ENCODE measurements at regions not wholly inside any gene's neighbourhood (a gene's known extent, or its start where the extent isn't known, plus 50 kb on each side); places are given as distances from the start of the nearest gene placed in this dataset.

GRCh38 chr3:81938681-81939080 lies 177.2 kb upstream of the GBE1 start:
- no peaks in the 10 kb centered on the region for H3K36me3 Mint-ChIP-seq (ENCODE audit: low read depth, unreplicated experiment)
- TF ChIP-seq CTCF (IDR thresholded peaks at IDR 0.05; ENCODE audit: unreplicated experiment): no peak
- H3K27ac Mint-ChIP-seq (ENCODE audit: unreplicated experiment): no peak overlapping the region
- no peaks in the 10 kb centered on the region for H3K27me3 Mint-ChIP-seq (ENCODE audit: unreplicated experiment)
- DNase-seq (ENCODE audit: low spot score): no peak
- H3K9me3 Mint-ChIP-seq (ENCODE audit: unreplicated experiment): no peaks in the 10 kb centered on the region
- H3K4me1 Mint-ChIP-seq (ENCODE audit: unreplicated experiment): peaks cover 4% of the 10 kb centered on the region
- H3K4me3 Mint-ChIP-seq (ENCODE audit: unreplicated experiment): no peak overlapping the region

- Mint-ChIP-seq H3K36me3 (ENCODE audit: low read depth, unreplicated experiment) (no peaks in the 10 kb centered on the region), H3K9me3 (ENCODE audit: unreplicated experiment) (no peaks in the 10 kb centered on the region), H3K4me3 (ENCODE audit: unreplicated experiment) (no peak overlapping the region), H3K4me1 (ENCODE audit: unreplicated experiment) (peaks cover 4% of the 10 kb centered on the region), H3K27me3 (ENCODE audit: unreplicated experiment) (no peaks in the 10 kb centered on the region), H3K27ac (ENCODE audit: unreplicated experiment) (no peak overlapping the region)
- no peak for TF ChIP-seq CTCF (IDR thresholded peaks at IDR 0.05; ENCODE audit: unreplicated experiment)
- no peak for DNase-seq (ENCODE audit: low spot score)
These were observed 175.4 kb upstream of the GBE1 start for GRCh38 chr3:81936817-81937216.

- Mint-ChIP-seq H3K36me3 (ENCODE audit: low read depth, unreplicated experiment) (no peaks in the 10 kb centered on the region), H3K27me3 (ENCODE audit: unreplicated experiment) (no peaks in the 10 kb centered on the region)
These were observed 171.2 kb upstream of the GBE1 start for GRCh38 chr3:81932681-81933080.

GRCh38 chr3:81931265-81932251 lies 170.1 kb upstream of the GBE1 start:
- Mint-ChIP-seq H3K4me1 (ENCODE audit: unreplicated experiment) (no peaks in the 10 kb centered on the region), H3K4me3 (ENCODE audit: unreplicated experiment) (no peak overlapping the region), H3K9me3 (ENCODE audit: unreplicated experiment) (no peaks in the 10 kb centered on the region), H3K27ac (ENCODE audit: unreplicated experiment) (no peak overlapping the region), H3K27me3 (ENCODE audit: unreplicated experiment) (no peaks in the 10 kb centered on the region), H3K36me3 (ENCODE audit: low read depth, unreplicated experiment) (no peaks in the 10 kb centered on the region)
- no peak for TF ChIP-seq CTCF (IDR thresholded peaks at IDR 0.05; ENCODE audit: unreplicated experiment)
- DNase-seq (ENCODE audit: low spot score): no peak

More at GRCh38 chr3:81932681-81933080, 171.2 kb upstream of the GBE1 start:
- H3K4me3 Mint-ChIP-seq (ENCODE audit: unreplicated experiment): no peak overlapping the region
- no peak for TF ChIP-seq CTCF (IDR thresholded peaks at IDR 0.05; ENCODE audit: unreplicated experiment)
- no peaks in the 10 kb centered on the region for H3K9me3 Mint-ChIP-seq (ENCODE audit: unreplicated experiment)
- H3K4me1 Mint-ChIP-seq (ENCODE audit: unreplicated experiment): peaks cover 4% of the 10 kb centered on the region
- no peak for DNase-seq (ENCODE audit: low spot score)
- no peak overlapping the region for H3K27ac Mint-ChIP-seq (ENCODE audit: unreplicated experiment)

GRCh38 chr3:81929697-81930096 lies 168.3 kb upstream of the GBE1 start:
- H3K4me1 Mint-ChIP-seq (ENCODE audit: unreplicated experiment): no peaks in the 10 kb centered on the region
- H3K27me3 Mint-ChIP-seq (ENCODE audit: unreplicated experiment): no peaks in the 10 kb centered on the region
- H3K27ac Mint-ChIP-seq (ENCODE audit: unreplicated experiment): no peak overlapping the region
- H3K4me3 Mint-ChIP-seq (ENCODE audit: unreplicated experiment): no peak overlapping the region
- no peaks in the 10 kb centered on the region for H3K9me3 Mint-ChIP-seq (ENCODE audit: unreplicated experiment)
- DNase-seq (ENCODE audit: low spot score): no peak
- H3K36me3 Mint-ChIP-seq (ENCODE audit: low read depth, unreplicated experiment): no peaks in the 10 kb centered on the region
- TF ChIP-seq CTCF (IDR thresholded peaks at IDR 0.05; ENCODE audit: unreplicated experiment): no peak
